GM12878 (cell line): ENCODE measurements at regions not wholly inside any gene's neighbourhood (a gene's known extent, or its start where the extent isn't known, plus 50 kb on each side); places are given as distances from the start of the nearest gene placed in this dataset.

Source experiments
- ATAC-seq: fragments of 200-7000 bp; cut with Tn5 transposase; 3 replicates; pipeline ENCODE4 v1.9.1; 2020; ENCODE audit warnings: mild to moderate bottlenecking, moderate library complexity
- BruUV-seq: library from RNA; stranded (reverse); fragments of 400-500 nt; replicated peaks from 2 replicates; lab custom pipeline; 2021; lab: Mats Ljungman, UMichigan
- CTCF ChIA-PET: fragments of 300-600 bp; sonication (Branson Sonifier 250); formaldehyde crosslinking; extraction: SDS; loops from one replicate; lab custom pipeline; 2021; ENCODE audit warnings: inconsistent platforms; lab: Yijun Ruan, JAX
- POLR2A ChIA-PET: fragments of 350-600 bp; formaldehyde crosslinking; extraction: SDS; loops from one replicate; lab custom pipeline; 2021; ENCODE audit warnings: inconsistent platforms; lab: Charles Lee
- RAD21 ChIA-PET: fragments of 300-600 bp; sonication (Branson Sonifier 250); formaldehyde crosslinking; loops from one replicate; lab custom pipeline; 2023; ENCODE audit warnings: antibody characterized with exemption; ENCODE audit not compliant: unreplicated experiment; lab: Charles Lee
- SMC1A ChIA-PET: fragments of 300-600 bp; sonication (Branson Sonifier 250); formaldehyde crosslinking; loops from one replicate; lab custom pipeline; 2023; ENCODE audit not compliant: unreplicated experiment, uncharacterized antibody; lab: Charles Lee
- DNase-seq: peaks from one replicate; pipeline ENCODE4 v3.0.0-alpha.2; 2011; ENCODE audit warnings: low read depth, low spot score
- FAIRE-seq: peaks from 3 replicates; lab custom pipeline; 2011; peaks lifted over from hg19 to GRCh38; lab: Jason Lieb, UNC
- H2AFZ ChIP-seq: 2 replicates; pipeline ENCODE4 v1.6.0; 2011; ENCODE audit warnings: low read depth, low read length, control low read depth; ENCODE audit not compliant: control insufficient read depth
- H3K27ac ChIP-seq: 2 replicates; pipeline ENCODE4 v1.5.1; 2011; ENCODE audit warnings: control low read depth; ENCODE audit not compliant: control insufficient read depth, insufficient read depth
- H3K27me3 ChIP-seq, 2 experiments: replicated peaks in 1 of 2; 2 replicates each; pipeline versions ENCODE4 v1.6.0 to v1.6.1; 2011; ENCODE audit warnings: low read length in 1 of 2; ENCODE audit not compliant: control insufficient read depth in 2 of 2, insufficient read depth in 2 of 2
- H3K36me3 ChIP-seq, 2 experiments: 2 replicates each; pipeline ENCODE4 v1.5.1; 2011; ENCODE audit warnings: low read length in 1 of 2; ENCODE audit not compliant: control insufficient read depth in 2 of 2, insufficient read depth in 2 of 2
- H3K4me1 ChIP-seq: 2 replicates; pipeline ENCODE4 v1.6.1; 2011; ENCODE audit warnings: mild to moderate bottlenecking, low read length, moderate library complexity, mixed read lengths; ENCODE audit not compliant: control insufficient read depth, insufficient read depth
- H3K4me2 ChIP-seq: 2 replicates; pipeline ENCODE4 v1.6.0; 2011; ENCODE audit warnings: control low read depth; ENCODE audit not compliant: control insufficient read depth, insufficient read depth
- H3K4me3 ChIP-seq: fragments of 200-600 bp; sonication (generic); 2 replicates; pipeline ENCODE4 v1.5.1; 2016
- H3K79me2 ChIP-seq: 2 replicates; pipeline ENCODE4 v1.6.0; 2011; ENCODE audit warnings: low read length; ENCODE audit not compliant: control insufficient read depth, insufficient read depth
- H3K9ac ChIP-seq: 2 replicates; pipeline ENCODE4 v1.8.0; 2011; ENCODE audit warnings: low read length, control low read depth, mixed read lengths; ENCODE audit not compliant: control insufficient read depth, insufficient read depth
- H3K9me3 ChIP-seq: replicated peaks from 3 replicates; pipeline ENCODE4 v1.5.1; 2011; ENCODE audit warnings: mild to moderate bottlenecking, low read length; ENCODE audit not compliant: control insufficient read depth, insufficient read depth
- H4K20me1 ChIP-seq: 2 replicates; pipeline ENCODE4 v1.6.0; 2011; ENCODE audit not compliant: control insufficient read depth, insufficient read depth
- BMI1 ChIP-seq: fragments of 450-650 bp; IDR thresholded peaks from 2 replicates; pipeline ENCODE4 v1.6.1; 2016; ENCODE audit warnings: mild to moderate bottlenecking, moderate library complexity, borderline replicate concordance
- IKZF2 ChIP-seq, 2 experiments: fragments of 450-650 bp; IDR thresholded peaks; 2 replicates each; pipeline ENCODE4 v1.6.1; 2017; ENCODE audit warnings: mild to moderate bottlenecking in 2 of 2, moderate library complexity in 2 of 2
- JUND ChIP-seq: IDR thresholded peaks from 2 replicates; pipeline ENCODE4 v1.6.1; 2012; ENCODE audit warnings: low read depth, mild to moderate bottlenecking, low read length, improper control_type of control experiment, moderate library complexity
- KLF5 ChIP-seq: fragments of 450-650 bp; IDR thresholded peaks from 2 replicates; pipeline ENCODE4 v1.6.1; 2014; ENCODE audit warnings: mild to moderate bottlenecking; ENCODE audit not compliant: partially characterized antibody
- MLLT1 ChIP-seq: fragments of 450-650 bp; IDR thresholded peaks from 2 replicates; pipeline ENCODE4 v1.6.1; 2016; ENCODE audit warnings: mild to moderate bottlenecking
- RUNX3 ChIP-seq: IDR thresholded peaks from 2 replicates; pipeline ENCODE4 v1.6.1; 2012; ENCODE audit warnings: low read length, inconsistent platforms
- SP1 ChIP-seq: IDR thresholded peaks from one replicate; pipeline ENCODE4 v1.6.1; 2011; ENCODE audit warnings: low read depth, low read length
- SRF ChIP-seq, 2 experiments: IDR thresholded peaks; 2 replicates each; pipeline ENCODE4 v1.6.1; 2011; ENCODE audit warnings: low read depth in 2 of 2, low read length in 2 of 2, mild to moderate bottlenecking in 1 of 2, moderate library complexity in 1 of 2
- STAT3 ChIP-seq: IDR thresholded peaks from 2 replicates; pipeline ENCODE4 v1.6.1; 2011; ENCODE audit warnings: low read depth, low read length, improper control_type of control experiment
- WGBS: methylation state at CpG from one replicate; pipeline ENCODE4 v1.1.6; 2016; ENCODE audit warnings: low lambda C conversion rate; ENCODE audit not compliant: insufficient replicate concordance, insufficient coverage; ENCODE audit errors: missing lambda C conversion rate; 5-methylcytosine and 5-hydroxymethylcytosine counted together
- in situ Hi-C: fragments of 300-500 bp; cut with MboI; formaldehyde crosslinking; loops from 9 replicates; pipeline ENCODE4 v1.14.3; 2018; ENCODE audit warnings: mixed read lengths
- intact Hi-C: fragments of 100-400 bp; cut with micrococcal nuclease; formaldehyde crosslinking; loops from one replicate; pipeline ENCODE4 v1.14.2; 2022; ENCODE audit not compliant: unreplicated experiment

- Histone ChIP-seq H3K27me3 (no peaks in the 10 kb centered on the region), H2AFZ (no peak overlapping the region), H3K4me2 (no peak overlapping the region), H3K9ac (no peak overlapping the region), H4K20me1 (no peaks in the 10 kb centered on the region), H3K4me1 (no peaks in the 10 kb centered on the region), H3K36me3 (no peaks in the 10 kb centered on the region; a peak in 1 of 4 replicates), H3K4me3 (no peak overlapping the region), H3K9me3 (no peaks in the 10 kb centered on the region; the same call in 2 of the 3 replicates), H3K79me2 (no peaks in the 10 kb centered on the region), H3K27ac (no peak overlapping the region)
- DNase-seq = no peak
- ATAC-seq = no peak
- 81% methylated on average over 17 of the region's 17 CpGs for WGBS
- intact Hi-C loops (no loop called here), in situ Hi-C loops (no loop called here)
- no peak for FAIRE-seq
- TF ChIP-seq BMI1 = no peak
- TF ChIP-seq SP1 = no peak
- no peak for TF ChIP-seq MLLT1
- TF ChIP-seq SRF (IDR thresholded peaks at IDR 0.05; ENCODE audit: low read depth in 2 of 2, low read length in 2 of 2) = no peak
- TF ChIP-seq KLF5 = no peak
- TF ChIP-seq JUND = no peak
- no peak for TF ChIP-seq RUNX3
- TF ChIP-seq STAT3 = no peak
- no peak for TF ChIP-seq IKZF2 (IDR thresholded peaks at IDR 0.05)
- ChIA-PET SMC1A (no interaction called here), CTCF (no interaction called here), RAD21 (no interaction called here), POLR2A (no interaction called here)
- BruUV-seq = no TSS peak
Observed at GRCh38 chr14:100401031-100401692, 78.0 kb downstream of the SLC25A47 start.
